Activated CD8-positive, alpha-beta T cell treated with anti-CD3 and anti-CD28 coated beads, Interleukin-2, amount 10 ng/mL, durations not matched to agents 7 days and 5 days (primary cell): ENCODE measurements at regions not wholly inside any gene's neighbourhood (a gene's known extent, or its start where the extent isn't known, plus 50 kb on each side); places are given as distances from the start of the nearest gene placed in this dataset.

ENCODE experiments used
- ATAC-seq: fragments of 150-1000 bp; cut with Tn5 transposase; one replicate; pipeline ENCODE4 v1.10.0; 2021; ENCODE audit warnings: moderate library complexity
- CTCF ChIA-PET: fragments of 350-600 bp; sonication (Branson Sonifier 250); formaldehyde crosslinking; loops from one replicate; lab custom pipeline; 2021; ENCODE audit warnings: antibody characterized with exemption; lab: Charles Lee
- POLR2A ChIA-PET: fragments of 350-600 bp; sonication (Branson Sonifier 250); formaldehyde crosslinking; loops from one replicate; lab custom pipeline; 2021; ENCODE audit warnings: antibody characterized with exemption; lab: Charles Lee
- DNase-seq: peaks from one replicate; pipeline ENCODE4 v3.0.0-alpha.2; 2020
- H3K27ac Mint-ChIP-seq: one replicate; pipeline ENCODE4 v1.8.0; 2021; ENCODE audit warnings: mild to moderate bottlenecking, mixed read lengths
- H3K27me3 Mint-ChIP-seq: one replicate; pipeline ENCODE4 v1.8.0; 2021; ENCODE audit warnings: low read depth, mixed read lengths
- H3K36me3 Mint-ChIP-seq: one replicate; pipeline ENCODE4 v1.8.0; 2021; ENCODE audit warnings: low read depth, mixed read lengths
- H3K4me1 Mint-ChIP-seq: one replicate; pipeline ENCODE4 v1.8.0; 2021; ENCODE audit warnings: low read depth, mixed read lengths
- H3K4me3 Mint-ChIP-seq: one replicate; pipeline ENCODE4 v1.8.0; 2021; ENCODE audit warnings: mild to moderate bottlenecking, mixed read lengths
- H3K9me3 Mint-ChIP-seq: one replicate; pipeline ENCODE4 v1.8.0; 2022; ENCODE audit warnings: mixed read lengths; ENCODE audit not compliant: insufficient read depth

DNA sequence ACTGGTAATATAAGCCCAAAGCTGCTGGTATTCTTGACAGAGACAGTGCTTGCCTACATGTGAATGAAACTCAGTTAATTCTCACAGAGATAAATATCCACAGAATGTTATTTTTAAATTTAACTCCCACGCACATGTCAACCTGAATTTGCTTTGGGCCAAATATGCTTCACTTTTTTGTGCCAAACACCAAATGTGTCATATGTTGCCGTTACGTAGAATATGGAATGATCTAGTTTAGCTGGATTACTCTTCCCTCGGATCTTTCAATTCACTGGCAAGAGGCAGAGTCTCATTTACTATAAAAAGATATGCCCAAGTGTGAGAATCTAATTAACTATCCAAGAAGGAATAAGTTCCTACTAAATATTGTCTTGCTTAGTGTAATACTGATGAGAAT lies 933.4 kb upstream of the COX7C start:
- no peaks in the 10 kb centered on the region for H3K4me1 Mint-ChIP-seq
- ATAC-seq (no peak), DNase-seq (no peak)
- POLR2A ChIA-PET: no interaction called here
- CTCF ChIA-PET: no interaction called here
- no peak overlapping the region for H3K27ac Mint-ChIP-seq
- H3K4me3 Mint-ChIP-seq: no peak overlapping the region
- H3K9me3 Mint-ChIP-seq: no peaks in the 10 kb centered on the region
- no peaks in the 10 kb centered on the region for H3K27me3 Mint-ChIP-seq
- no peaks in the 10 kb centered on the region for H3K36me3 Mint-ChIP-seq

DNA sequence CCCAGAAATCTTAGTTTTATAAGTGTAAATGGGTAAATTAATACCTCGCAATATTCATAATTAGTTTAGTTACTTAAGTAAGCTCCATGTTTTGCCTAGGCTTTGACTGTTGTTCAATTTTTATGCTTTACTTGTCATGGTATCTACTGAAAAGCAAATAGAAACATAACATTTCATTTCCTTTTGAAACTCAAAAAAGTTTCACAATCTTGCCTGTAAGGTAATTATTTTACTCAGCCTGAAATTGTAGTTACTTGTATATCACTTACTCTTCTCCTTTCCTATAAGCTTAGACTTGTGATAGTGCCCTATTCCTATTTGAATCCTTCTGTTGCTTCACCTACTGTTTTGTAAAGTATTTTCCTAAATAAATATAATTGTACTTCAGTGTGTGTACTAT lies 914.4 kb upstream of the COX7C start:
- ChIA-PET POLR2A (no interaction called here), CTCF (no interaction called here)

DNA sequence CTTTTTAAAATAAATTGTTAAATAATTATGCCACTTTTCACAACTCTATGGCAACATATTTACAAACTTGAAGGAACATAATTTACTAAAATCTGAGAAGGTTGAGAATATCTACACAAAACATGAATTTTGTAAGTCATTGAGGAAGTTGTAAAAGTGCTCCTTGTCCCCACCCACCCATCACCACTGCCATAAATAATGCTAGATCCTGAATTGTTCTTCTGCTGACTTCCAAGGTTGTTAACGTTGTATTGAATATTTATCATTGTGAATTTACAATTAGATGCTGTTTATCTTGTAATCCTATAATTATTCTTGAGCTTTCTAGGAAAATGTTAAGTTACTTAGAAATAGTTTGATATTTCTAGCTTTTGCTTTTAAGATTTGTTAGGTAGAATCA lies 908.0 kb upstream of the COX7C start:
- Mint-ChIP-seq H3K27ac (no peak overlapping the region), H3K9me3 (peaks cover 5% of the 10 kb centered on the region), H3K36me3 (no peaks in the 10 kb centered on the region), H3K4me3 (no peak overlapping the region), H3K4me1 (no peaks in the 10 kb centered on the region), H3K27me3 (no peaks in the 10 kb centered on the region)
- CTCF ChIA-PET: no interaction called here
- ATAC-seq (no peak), DNase-seq (no peak)
- POLR2A ChIA-PET: no interaction called here

More for the DNA sequence above, 914.4 kb upstream of the COX7C start:
- Mint-ChIP-seq H3K9me3 (peaks cover 5% of the 10 kb centered on the region), H3K27ac (no peak overlapping the region), H3K36me3 (no peaks in the 10 kb centered on the region), H3K4me1 (no peaks in the 10 kb centered on the region), H3K4me3 (no peak overlapping the region), H3K27me3 (no peaks in the 10 kb centered on the region)
- ATAC-seq (no peak), DNase-seq (no peak)

GRCh38 chr5:85716344-85717202 lies 901.2 kb upstream of the COX7C start:
- Mint-ChIP-seq H3K36me3 (no peaks in the 10 kb centered on the region), H3K27ac (no peak overlapping the region), H3K9me3 (peaks cover 4% of the 10 kb centered on the region), H3K27me3 (no peaks in the 10 kb centered on the region), H3K4me1 (no peaks in the 10 kb centered on the region), H3K4me3 (no peak overlapping the region)
- ATAC-seq: no peak
- CTCF ChIA-PET: no interaction called here
- POLR2A ChIA-PET: no interaction called here
- DNase-seq: no peak

- Mint-ChIP-seq H3K27me3 (no peaks in the 10 kb centered on the region), H3K4me3 (no peak overlapping the region), H3K27ac (no peak overlapping the region), H3K9me3 (peaks cover 4% of the 10 kb centered on the region), H3K36me3 (no peaks in the 10 kb centered on the region), H3K4me1 (no peaks in the 10 kb centered on the region)
- ChIA-PET CTCF (no interaction called here), POLR2A (no interaction called here)
- DNase-seq (no peak), ATAC-seq (no peak)
Measured at GRCh38 chr5:85717203-85717563, 900.6 kb upstream of the COX7C start.

- Mint-ChIP-seq H3K4me1 (no peaks in the 10 kb centered on the region), H3K9me3 (no peaks in the 10 kb centered on the region), H3K4me3 (no peak overlapping the region), H3K27me3 (no peaks in the 10 kb centered on the region), H3K36me3 (no peaks in the 10 kb centered on the region), H3K27ac (no peak overlapping the region)
- CTCF ChIA-PET: no interaction called here
- POLR2A ChIA-PET: no interaction called here
- DNase-seq (no peak), ATAC-seq (no peak)
Measured at GRCh38 chr5:85732185-85732584, 885.6 kb upstream of the COX7C start.

GRCh38 chr5:85741972-85742371 lies 875.8 kb upstream of the COX7C start:
- POLR2A ChIA-PET: no interaction called here
- H3K4me1 Mint-ChIP-seq: no peaks in the 10 kb centered on the region

GRCh38 chr5:85760519-85760918 lies 857.2 kb upstream of the COX7C start:
- no peak overlapping the region for H3K4me3 Mint-ChIP-seq
- POLR2A ChIA-PET: no interaction called here
- peaks cover 6% of the 10 kb centered on the region for H3K9me3 Mint-ChIP-seq
- no peaks in the 10 kb centered on the region for H3K27me3 Mint-ChIP-seq
- no peak overlapping the region for H3K27ac Mint-ChIP-seq
- CTCF ChIA-PET: interaction anchor here (0.6 kb wide), 1 partner anchor 80 kb away, joined by 3 read pairs; no protein-coding TSS in a partner anchor
- ATAC-seq (no peak), DNase-seq (no peak)
- no peaks in the 10 kb centered on the region for H3K36me3 Mint-ChIP-seq
- H3K4me1 Mint-ChIP-seq: no peaks in the 10 kb centered on the region

More at GRCh38 chr5:85741972-85742371, 875.8 kb upstream of the COX7C start:
- ATAC-seq: no peak
- Mint-ChIP-seq H3K27me3 (no peaks in the 10 kb centered on the region), H3K4me3 (no peak overlapping the region), H3K9me3 (peaks cover 9% of the 10 kb centered on the region), H3K27ac (no peak overlapping the region), H3K36me3 (no peaks in the 10 kb centered on the region)
- DNase-seq: no peak
- CTCF ChIA-PET: no interaction called here

- H3K4me1 Mint-ChIP-seq: no peaks in the 10 kb centered on the region
- H3K4me3 Mint-ChIP-seq: no peak overlapping the region
Measured at GRCh38 chr5:85769347-85769746, 848.4 kb upstream of the COX7C start.

DNA sequence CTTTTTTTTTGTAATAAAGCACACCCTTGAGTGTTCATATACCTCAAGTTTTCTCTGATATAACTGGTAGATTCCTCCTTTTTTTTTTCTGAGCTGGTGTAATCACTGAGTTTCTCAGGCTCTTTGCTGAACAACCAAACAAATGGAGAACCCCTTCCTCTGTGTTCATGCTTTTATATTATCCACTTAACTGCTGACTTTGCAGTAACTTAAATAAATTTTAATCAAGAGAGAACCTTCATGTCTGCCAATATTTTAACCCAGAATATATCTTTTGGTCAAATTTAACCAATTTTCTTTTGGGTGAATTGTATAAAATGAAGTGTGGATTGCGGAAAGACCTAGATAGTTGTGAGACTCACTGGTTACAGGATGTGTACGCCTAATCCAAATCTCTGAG lies 833.0 kb upstream of the COX7C start:
- no peaks in the 10 kb centered on the region for H3K4me1 Mint-ChIP-seq
- H3K27ac Mint-ChIP-seq: no peak overlapping the region
- no peak for DNase-seq
- no peaks in the 10 kb centered on the region for H3K36me3 Mint-ChIP-seq
- no peak overlapping the region for H3K4me3 Mint-ChIP-seq
- no peak for ATAC-seq
- CTCF ChIA-PET: no interaction called here
- H3K9me3 Mint-ChIP-seq: peaks cover 4% of the 10 kb centered on the region
- no peaks in the 10 kb centered on the region for H3K27me3 Mint-ChIP-seq
- POLR2A ChIA-PET: no interaction called here

More at GRCh38 chr5:85769347-85769746, 848.4 kb upstream of the COX7C start:
- POLR2A ChIA-PET: no interaction called here
- H3K36me3 Mint-ChIP-seq: no peaks in the 10 kb centered on the region
- peaks cover 10% of the 10 kb centered on the region for H3K9me3 Mint-ChIP-seq
- no peak overlapping the region for H3K27ac Mint-ChIP-seq
- H3K27me3 Mint-ChIP-seq: no peaks in the 10 kb centered on the region
- DNase-seq (no peak), ATAC-seq (no peak)
- CTCF ChIA-PET: no interaction called here

GRCh38 chr5:85813146-85813545 lies 804.6 kb upstream of the COX7C start:
- ATAC-seq (no peak), DNase-seq (no peak)
- Mint-ChIP-seq H3K4me1 (no peaks in the 10 kb centered on the region), H3K4me3 (no peak overlapping the region), H3K27me3 (no peaks in the 10 kb centered on the region), H3K36me3 (no peaks in the 10 kb centered on the region), H3K9me3 (no peaks in the 10 kb centered on the region), H3K27ac (no peak overlapping the region)
- POLR2A ChIA-PET: no interaction called here
- CTCF ChIA-PET: no interaction called here

DNA sequence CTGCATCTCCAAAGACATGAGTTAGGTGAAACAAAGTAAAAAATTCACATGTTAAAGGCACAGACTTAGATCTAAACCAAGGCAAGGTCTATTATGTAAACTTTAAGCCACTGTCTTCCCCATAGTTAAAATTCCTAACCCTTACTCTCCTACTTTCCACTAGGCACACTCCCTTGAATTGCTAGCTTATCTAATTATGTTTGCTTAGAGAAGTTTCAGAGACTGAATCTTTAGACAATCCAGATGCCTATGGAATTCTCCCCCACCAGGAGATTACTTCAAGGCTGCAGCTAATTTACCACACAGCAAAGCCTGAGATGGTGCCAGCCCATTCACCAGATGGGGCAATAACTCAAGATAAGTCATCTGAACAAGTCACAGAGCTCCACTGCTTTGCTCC lies 803.1 kb upstream of the COX7C start:
- no peak overlapping the region for H3K27ac Mint-ChIP-seq

More for the DNA sequence above, 803.1 kb upstream of the COX7C start:
- H3K36me3 Mint-ChIP-seq: no peaks in the 10 kb centered on the region
- H3K4me1 Mint-ChIP-seq: no peaks in the 10 kb centered on the region
- no peaks in the 10 kb centered on the region for H3K9me3 Mint-ChIP-seq
- ChIA-PET POLR2A (no interaction called here), CTCF (no interaction called here)
- no peak overlapping the region for H3K4me3 Mint-ChIP-seq
- H3K27me3 Mint-ChIP-seq: no peaks in the 10 kb centered on the region
- DNase-seq: no peak
- ATAC-seq: no peak
